ENCODE measurements at regions not wholly inside any gene's neighbourhood (a gene's known extent, or its start where the extent isn't known, plus 50 kb on each side); places are given as distances from the start of the nearest gene placed in this dataset.

DNA sequence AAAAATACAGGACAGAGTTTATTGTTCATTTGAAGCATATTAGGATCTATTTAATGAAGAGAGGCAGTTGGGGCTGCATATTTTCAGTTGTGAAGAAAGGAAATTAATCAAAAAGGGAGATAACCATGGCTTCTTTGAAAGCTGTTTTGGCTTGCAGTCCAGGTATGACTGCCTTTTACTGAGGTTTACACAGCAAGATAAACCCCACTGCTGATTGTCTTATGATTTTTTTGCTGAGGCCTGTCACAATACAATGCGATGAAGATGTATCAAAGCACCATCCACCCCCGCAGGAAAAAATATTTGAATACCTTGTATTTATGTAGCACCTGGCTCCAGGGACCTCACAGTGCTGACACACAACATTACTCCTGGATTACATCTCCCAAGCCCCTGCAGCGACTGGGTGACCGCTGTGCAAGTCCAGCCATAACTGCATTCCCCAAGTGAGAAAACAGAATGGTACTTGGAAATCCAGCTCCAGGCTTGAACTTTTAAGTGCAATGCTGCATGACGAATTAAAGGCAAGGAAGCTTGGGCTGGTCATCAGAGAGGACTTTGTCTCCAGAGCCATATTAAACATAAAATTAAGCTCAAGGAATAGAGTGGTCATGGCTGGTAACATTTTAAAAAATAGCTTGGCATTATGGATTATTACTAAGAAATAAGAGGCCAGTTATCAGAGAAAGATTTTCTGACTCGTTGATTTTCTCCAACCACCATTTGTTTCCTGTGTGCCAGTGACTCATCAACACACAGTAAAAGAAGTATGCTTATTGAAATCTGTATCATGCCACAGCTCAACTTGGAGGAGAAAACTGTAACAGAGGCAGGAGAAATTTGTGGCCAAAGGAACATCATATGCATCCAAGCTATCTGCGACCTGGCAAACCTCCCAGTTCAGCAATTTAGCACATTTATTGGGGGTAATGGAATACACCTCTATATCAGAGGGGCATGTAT lies 374.2 kb downstream of the MAN2A1 start:
- Mint-ChIP-seq H3K4me3 (no peak overlapping the region), H3K4me1 (ENCODE audit: low read depth in 2 of 2) (no peaks in the 10 kb centered on the region), H3K36me3 (no peaks in the 10 kb centered on the region), H3K9me3 (peaks cover 2% of the 10 kb centered on the region), H3K27me3 (peaks cover 0 to 5% of the 10 kb centered on the region in 2 donors), H3K27ac (no peak overlapping the region)
- DNase-seq (ENCODE audit: low spot score) (no peak), ATAC-seq (no peak)

DNA sequence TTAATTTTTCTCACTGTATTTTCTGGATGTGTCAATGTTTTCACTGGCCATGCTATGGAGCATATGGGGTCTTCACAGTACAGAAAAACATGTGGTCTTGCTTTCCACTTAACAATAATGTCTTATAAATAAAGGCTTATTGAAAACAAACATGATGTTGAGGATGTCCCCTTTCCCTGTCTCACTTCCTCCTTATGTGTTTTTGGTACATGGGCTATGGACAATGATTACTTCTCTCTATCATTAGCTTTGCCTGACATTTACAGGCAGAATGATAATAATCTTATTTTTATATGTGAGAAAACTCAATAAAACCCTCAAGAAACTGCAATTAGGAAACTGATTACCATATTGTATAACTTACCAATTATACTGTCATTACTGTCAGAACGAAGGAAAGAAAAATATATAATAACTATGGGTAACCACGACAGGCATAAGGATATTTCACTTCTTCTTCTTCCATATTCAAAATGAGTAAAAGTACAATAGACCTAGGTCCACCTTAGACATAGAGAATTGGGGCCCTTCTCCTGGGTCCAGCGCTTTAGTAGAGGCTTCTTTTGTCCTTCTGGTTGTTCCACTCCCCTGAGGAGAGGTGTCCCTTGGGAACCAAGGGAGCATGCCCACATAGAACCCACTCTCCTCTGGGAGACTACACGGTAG lies 375.0 kb downstream of the MAN2A1 start:
- ATAC-seq: no peak
- H3K36me3 Mint-ChIP-seq: peaks cover 2% of the 10 kb centered on the region

DNA sequence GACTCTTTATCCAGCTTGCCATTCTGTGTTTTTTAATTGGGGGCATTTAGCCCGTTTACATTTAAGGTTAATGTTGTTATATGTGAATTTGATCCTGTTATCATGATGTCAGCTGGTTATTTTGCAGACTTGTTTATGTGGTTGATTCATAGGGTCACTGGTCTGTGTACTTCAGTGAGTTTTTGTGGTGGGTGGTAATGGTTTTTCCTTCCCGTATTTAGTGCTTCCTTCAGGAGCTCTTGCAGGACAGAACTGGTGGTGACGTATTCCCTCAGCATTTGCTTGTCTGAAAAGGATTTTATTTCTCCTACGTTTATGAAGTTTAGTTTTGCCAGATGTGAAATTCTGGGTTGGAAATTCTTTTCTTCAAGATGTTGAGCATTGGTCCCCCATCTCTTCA lies 381.1 kb downstream of the MAN2A1 start:
- DNase-seq (ENCODE audit: low spot score) (no peak), ATAC-seq (no peak)
- Mint-ChIP-seq H3K36me3 (peaks cover 40% of the 10 kb centered on the region), H3K9me3 (peaks cover 24% of the 10 kb centered on the region), H3K27me3 (peaks cover 12 to 13% of the 10 kb centered on the region in 2 donors), H3K27ac (no peak overlapping the region), H3K4me1 (ENCODE audit: low read depth in 2 of 2) (no peaks in the 10 kb centered on the region), H3K4me3 (no peak overlapping the region)

More for the DNA sequence above, 375.0 kb downstream of the MAN2A1 start:
- Mint-ChIP-seq H3K27ac (no peak overlapping the region), H3K4me1 (ENCODE audit: low read depth in 2 of 2) (no peaks in the 10 kb centered on the region), H3K27me3 (peaks cover 0 to 5% of the 10 kb centered on the region in 2 donors), H3K9me3 (peaks cover 3% of the 10 kb centered on the region), H3K4me3 (no peak overlapping the region)
- DNase-seq (ENCODE audit: low spot score): no peak

DNA sequence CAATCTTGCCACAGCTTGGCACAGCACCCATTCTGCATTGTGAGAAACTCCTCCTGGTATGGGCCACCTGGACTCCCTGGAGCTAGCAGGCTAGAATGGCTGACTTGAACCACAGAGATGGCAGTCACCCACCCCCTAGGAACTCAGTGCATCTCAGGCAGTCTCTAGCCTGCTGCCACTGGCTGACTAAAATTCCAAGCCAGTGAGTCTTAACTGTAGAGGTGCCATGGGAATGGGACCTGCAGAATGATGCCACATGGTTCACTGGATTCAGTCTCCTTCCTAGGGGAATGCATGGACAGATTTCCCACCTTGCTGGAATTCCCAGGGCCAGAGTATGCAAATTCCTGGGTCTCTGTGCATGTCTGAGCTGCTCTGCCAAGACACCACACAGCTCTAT lies 382.9 kb downstream of the MAN2A1 start:
- peaks cover 16 to 18% of the 10 kb centered on the region in 2 donors for H3K27me3 Mint-ChIP-seq

DNA sequence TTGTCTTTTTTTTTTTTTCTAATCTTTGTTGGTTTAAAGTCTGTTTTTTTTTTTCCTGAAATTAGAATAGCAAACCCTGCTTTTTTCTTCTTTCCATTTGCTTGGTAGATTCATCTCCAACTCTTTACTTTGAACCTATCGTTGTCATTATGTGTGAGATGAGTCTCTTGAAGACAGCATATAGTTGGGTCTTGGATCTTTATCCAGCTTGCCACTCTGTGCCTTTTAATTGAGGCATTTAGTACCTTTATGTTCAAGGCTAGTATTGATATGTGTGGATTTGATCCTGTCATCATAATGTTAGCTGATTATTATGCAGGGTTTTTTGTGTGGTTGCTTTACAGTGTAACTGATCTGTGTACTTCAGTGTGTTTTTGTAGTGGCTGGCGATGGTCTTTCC lies 383.8 kb downstream of the MAN2A1 start:
- H3K36me3 Mint-ChIP-seq: peaks cover 40% of the 10 kb centered on the region
- H3K27me3 Mint-ChIP-seq: peaks cover 18 to 20% of the 10 kb centered on the region in 2 donors
- ATAC-seq (no peak), DNase-seq (ENCODE audit: low spot score) (no peak)
- no peaks in the 10 kb centered on the region for H3K4me1 Mint-ChIP-seq (ENCODE audit: low read depth in 2 of 2)
- H3K4me3 Mint-ChIP-seq: no peak overlapping the region
- H3K9me3 Mint-ChIP-seq: peaks cover 21% of the 10 kb centered on the region
- H3K27ac Mint-ChIP-seq: no peak overlapping the region

More for the DNA sequence above, 382.9 kb downstream of the MAN2A1 start:
- Mint-ChIP-seq H3K27ac (no peak overlapping the region), H3K36me3 (peaks cover 40% of the 10 kb centered on the region), H3K4me3 (no peak overlapping the region), H3K4me1 (ENCODE audit: low read depth in 2 of 2) (no peaks in the 10 kb centered on the region), H3K9me3 (peaks cover 24% of the 10 kb centered on the region)
- ATAC-seq (no peak), DNase-seq (ENCODE audit: low spot score) (no peak)

DNA sequence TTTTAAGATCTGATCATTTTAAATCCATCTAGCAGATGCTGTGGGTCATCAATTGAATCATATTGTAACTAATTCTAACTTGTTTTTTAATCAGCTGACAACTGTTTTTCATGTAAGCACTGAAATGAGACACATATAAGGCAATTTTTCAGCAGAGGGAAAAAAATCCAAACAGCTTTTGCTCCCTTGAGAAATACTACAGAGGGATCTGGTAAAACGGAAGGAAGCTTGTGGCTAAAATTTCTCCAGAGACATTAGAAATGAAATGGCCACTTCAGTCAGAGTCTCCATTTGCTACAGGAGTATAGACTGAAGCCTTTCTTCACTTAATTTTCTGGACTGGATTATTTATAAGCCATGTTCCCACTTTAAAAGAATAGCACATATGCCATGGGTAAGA lies 385.9 kb downstream of the MAN2A1 start:
- Mint-ChIP-seq H3K9me3 (peaks cover 15% of the 10 kb centered on the region), H3K36me3 (peaks cover 31% of the 10 kb centered on the region), H3K27me3 (peaks cover 18 to 20% of the 10 kb centered on the region in 2 donors), H3K4me3 (no peak overlapping the region), H3K4me1 (ENCODE audit: low read depth in 2 of 2) (no peaks in the 10 kb centered on the region), H3K27ac (no peak overlapping the region)
- no peak for DNase-seq (ENCODE audit: low spot score)
- no peak for ATAC-seq

DNA sequence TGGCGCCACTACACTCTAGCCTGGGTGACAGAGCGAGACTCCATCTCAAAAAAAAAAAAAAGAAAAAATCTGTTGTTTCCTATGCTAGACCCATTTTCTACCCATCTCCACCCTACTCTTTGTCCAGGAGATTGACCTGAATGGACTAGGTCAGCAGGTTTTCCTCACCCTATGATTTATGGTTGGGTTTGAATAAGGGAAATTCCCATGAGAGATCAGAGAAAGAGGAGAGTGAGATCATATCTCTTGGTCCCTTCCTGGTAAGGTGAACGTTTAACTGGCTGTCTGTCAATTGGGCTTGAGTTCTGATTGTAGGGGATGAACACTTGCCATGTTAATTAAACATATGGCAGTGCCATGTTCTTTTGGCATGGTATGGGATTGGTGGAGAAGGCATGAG lies 387.4 kb downstream of the MAN2A1 start:
- H3K4me1 Mint-ChIP-seq (ENCODE audit: low read depth in 2 of 2): no peaks in the 10 kb centered on the region
- no peak overlapping the region for H3K27ac Mint-ChIP-seq
- peaks cover 11% of the 10 kb centered on the region for H3K9me3 Mint-ChIP-seq
- peaks cover 21% of the 10 kb centered on the region for H3K36me3 Mint-ChIP-seq
- no peak overlapping the region for H3K4me3 Mint-ChIP-seq
- ATAC-seq: no peak
- H3K27me3 Mint-ChIP-seq: peaks cover 10 to 12% of the 10 kb centered on the region in 2 donors
- no peak for DNase-seq (ENCODE audit: low spot score)

DNA sequence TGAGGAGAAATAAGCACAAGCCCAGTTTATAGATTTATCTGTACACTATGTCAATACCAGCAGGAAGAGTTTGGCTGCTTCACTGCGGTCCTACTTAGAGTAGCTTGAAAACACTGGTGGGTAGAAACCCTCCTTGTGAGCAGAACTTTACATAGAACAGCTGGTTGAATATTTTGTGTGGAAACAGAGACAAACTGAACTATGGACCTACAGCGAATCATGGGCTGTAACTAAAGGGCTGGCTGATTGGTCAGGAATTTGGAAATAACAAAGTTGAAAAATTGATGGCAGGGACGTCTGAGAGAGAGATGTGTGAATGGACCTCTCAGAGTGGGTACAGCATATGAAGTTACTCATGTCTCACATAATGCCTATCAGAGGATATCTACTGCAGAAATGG lies 392.5 kb downstream of the MAN2A1 start:
- H3K27me3 Mint-ChIP-seq: peaks cover 7% of the 10 kb centered on the region in 2 donors
- DNase-seq (ENCODE audit: low spot score) (no peak), ATAC-seq (no peak)
- H3K4me3 Mint-ChIP-seq: no peak overlapping the region
- H3K27ac Mint-ChIP-seq: no peak overlapping the region
- H3K4me1 Mint-ChIP-seq (ENCODE audit: low read depth in 2 of 2): peaks cover 0 to 5% of the 10 kb centered on the region in 2 donors
- no peaks in the 10 kb centered on the region for H3K36me3 Mint-ChIP-seq
- H3K9me3 Mint-ChIP-seq: no peaks in the 10 kb centered on the region

DNA sequence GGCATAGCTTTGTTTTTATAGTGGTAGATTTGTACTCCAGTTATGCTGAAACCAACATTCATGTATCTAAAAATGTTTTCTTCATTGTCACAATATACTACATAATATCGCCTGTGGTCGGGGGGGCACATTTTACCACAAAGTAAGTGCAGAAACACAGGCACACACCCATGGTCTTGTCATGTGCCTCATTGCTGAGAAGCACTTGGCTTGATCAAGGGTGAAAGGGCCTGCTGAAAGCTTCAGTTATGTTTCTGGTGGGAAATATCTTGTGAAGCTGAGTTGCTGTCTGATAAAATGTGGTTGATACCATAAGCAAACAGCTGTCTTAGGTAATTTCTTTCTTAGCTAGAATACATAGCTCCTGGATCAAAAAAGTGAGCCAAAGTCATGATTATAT lies 393.1 kb downstream of the MAN2A1 start:
- no peak for ATAC-seq
- Mint-ChIP-seq H3K27me3 (peaks cover 1 to 2% of the 10 kb centered on the region in 2 donors), H3K4me1 (ENCODE audit: low read depth in 2 of 2) (peaks cover 0 to 5% of the 10 kb centered on the region in 2 donors), H3K27ac (no peak overlapping the region), H3K9me3 (no peaks in the 10 kb centered on the region), H3K4me3 (no peak overlapping the region), H3K36me3 (no peaks in the 10 kb centered on the region)
- DNase-seq (ENCODE audit: low spot score): no peak

DNA sequence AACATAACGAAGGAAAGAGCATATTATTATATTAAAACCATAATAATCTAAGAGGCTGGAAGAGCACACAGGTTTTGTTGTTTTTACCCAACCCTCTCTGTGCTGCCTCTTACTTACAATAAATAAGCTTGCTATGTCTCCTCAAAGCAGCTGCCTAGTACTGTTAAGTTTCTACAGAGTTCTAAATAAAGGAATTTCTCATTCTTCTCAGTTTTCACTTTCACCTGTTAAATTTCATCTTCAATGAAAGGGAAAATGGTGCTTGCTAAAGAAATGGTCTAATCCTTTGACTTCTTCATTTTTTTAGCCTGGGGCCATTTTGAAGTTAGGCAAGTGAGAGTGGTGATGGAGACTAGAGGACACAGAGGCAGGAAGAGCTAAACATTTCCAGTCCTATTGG lies 396.1 kb downstream of the MAN2A1 start:
- no peak for DNase-seq (ENCODE audit: low spot score)
- Mint-ChIP-seq H3K27me3 (peaks cover 0 to 2% of the 10 kb centered on the region in 2 donors), H3K4me3 (no peak overlapping the region), H3K9me3 (no peaks in the 10 kb centered on the region), H3K36me3 (no peaks in the 10 kb centered on the region), H3K4me1 (ENCODE audit: low read depth in 2 of 2) (peaks cover 0 to 5% of the 10 kb centered on the region in 2 donors), H3K27ac (no peak overlapping the region)
- ATAC-seq: no peak

DNA sequence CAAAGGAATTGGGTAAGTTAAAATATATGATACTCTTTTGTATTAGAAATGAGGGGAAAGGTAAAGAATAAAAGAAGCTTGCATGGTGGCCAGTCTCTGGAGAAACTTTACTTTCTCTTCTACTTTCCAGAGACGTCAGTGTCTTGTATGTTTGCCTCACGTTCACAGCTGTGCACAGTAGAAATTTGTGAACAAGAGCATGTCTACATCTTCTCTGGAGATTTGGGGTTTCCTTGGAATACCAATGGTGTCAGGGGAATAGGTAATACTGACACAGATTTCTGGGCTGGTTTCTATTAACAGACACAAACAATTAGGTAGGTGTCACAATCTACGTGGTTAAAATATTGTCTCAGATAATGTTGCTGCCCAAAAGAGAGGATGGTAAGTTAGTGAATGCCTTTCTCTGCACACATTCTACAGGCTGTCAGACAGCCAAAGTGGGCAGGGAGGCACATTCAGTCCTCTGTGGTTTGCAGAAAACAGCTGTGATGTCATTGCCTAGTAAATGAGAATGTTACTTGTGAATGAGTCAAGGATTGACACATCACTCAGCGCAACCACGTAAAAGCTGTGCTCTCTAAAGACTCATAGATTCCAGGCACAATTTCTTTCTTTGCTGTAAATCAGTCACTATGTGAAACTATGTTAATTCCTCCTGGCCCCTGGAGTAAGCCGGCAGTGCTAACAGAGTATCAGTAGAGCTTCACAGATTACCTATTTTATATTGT lies 397.1 kb downstream of the MAN2A1 start:
- peak overlapping the region; percentile 44 for H3K4me3 Mint-ChIP-seq
- peak; percentile 62 for DNase-seq (ENCODE audit: low spot score)
- no peaks in the 10 kb centered on the region for H3K36me3 Mint-ChIP-seq
- H3K9me3 Mint-ChIP-seq: no peaks in the 10 kb centered on the region
- peaks cover 0 to 5% of the 10 kb centered on the region in 2 donors for H3K4me1 Mint-ChIP-seq (ENCODE audit: low read depth in 2 of 2)
- H3K27ac Mint-ChIP-seq: peak overlapping the region; percentile 36 to 83
- H3K27me3 Mint-ChIP-seq: peaks cover 0 to 2% of the 10 kb centered on the region in 2 donors
- peak; percentile 91 to 92 for ATAC-seq

DNA sequence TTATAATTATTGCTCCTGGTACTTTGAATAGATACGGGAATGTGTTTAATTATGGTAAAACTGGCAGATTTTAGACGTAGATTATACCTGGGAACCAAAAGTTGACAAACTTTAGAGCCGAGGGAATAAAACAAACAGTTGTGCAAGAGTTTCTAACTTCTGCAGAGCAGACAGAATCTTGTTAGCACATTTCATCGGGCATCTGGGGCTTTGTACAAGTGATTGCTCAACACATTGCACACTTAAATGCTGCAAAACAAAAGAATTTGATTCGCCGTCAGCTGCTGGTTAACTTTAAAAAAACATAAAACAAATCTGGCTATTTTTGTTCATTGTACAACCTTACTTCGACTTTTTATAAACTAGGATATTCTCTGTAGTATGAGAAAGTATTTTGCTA lies 398.1 kb downstream of the MAN2A1 start:
- H3K27ac Mint-ChIP-seq: no peak overlapping the region
- no peaks in the 10 kb centered on the region for H3K27me3 Mint-ChIP-seq
- H3K4me1 Mint-ChIP-seq (ENCODE audit: low read depth in 2 of 2): peaks cover 0 to 5% of the 10 kb centered on the region in 2 donors
- H3K4me3 Mint-ChIP-seq: no peak overlapping the region
- no peaks in the 10 kb centered on the region for H3K9me3 Mint-ChIP-seq
- ATAC-seq: no peak
- DNase-seq (ENCODE audit: low spot score): no peak
- no peaks in the 10 kb centered on the region for H3K36me3 Mint-ChIP-seq

DNA sequence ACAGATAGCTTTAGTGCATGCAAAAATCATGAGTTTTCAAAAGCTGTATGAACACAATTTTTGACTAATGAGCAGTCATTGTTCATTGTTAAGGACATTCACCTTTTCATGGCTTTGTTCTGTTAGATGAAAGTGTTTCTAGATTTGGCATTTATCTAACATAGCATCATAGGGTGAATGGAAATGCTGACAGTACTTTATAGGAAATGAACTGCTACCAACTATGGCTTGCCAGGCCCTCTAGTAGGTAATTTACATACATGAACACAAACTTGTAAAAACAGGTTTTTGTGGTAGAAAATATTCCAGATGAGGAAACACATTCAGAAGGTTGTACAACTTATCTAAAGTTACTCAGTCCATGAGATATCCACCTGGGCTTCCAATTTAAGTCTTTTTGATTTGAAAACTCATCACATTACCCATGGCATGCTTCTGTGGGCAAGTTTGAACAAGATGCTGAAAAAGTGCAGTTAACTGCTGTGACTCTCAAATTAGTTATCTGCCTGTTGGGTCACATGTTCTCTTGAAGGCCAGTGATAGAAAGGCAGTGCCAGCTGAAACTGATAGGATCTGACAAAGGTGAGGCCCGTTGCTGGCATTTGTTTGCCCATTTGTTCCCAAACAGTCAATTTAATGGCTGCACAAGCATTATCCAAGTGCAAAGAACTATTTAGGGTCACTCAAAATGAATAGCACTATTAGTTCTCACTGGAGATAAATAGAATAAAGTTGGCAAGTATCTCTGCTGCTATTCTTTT lies 399.1 kb downstream of the MAN2A1 start:
- no peaks in the 10 kb centered on the region for H3K36me3 Mint-ChIP-seq
- no peak for ATAC-seq
- no peaks in the 10 kb centered on the region for H3K27me3 Mint-ChIP-seq
- H3K27ac Mint-ChIP-seq: no peak overlapping the region
- no peaks in the 10 kb centered on the region for H3K9me3 Mint-ChIP-seq
- no peak for DNase-seq (ENCODE audit: low spot score)
- no peak overlapping the region for H3K4me3 Mint-ChIP-seq
- peaks cover 0 to 5% of the 10 kb centered on the region in 2 donors for H3K4me1 Mint-ChIP-seq (ENCODE audit: low read depth in 2 of 2)

Measured in natural killer cell treated with Interleukin-12 subunit alpha and Interleukin-12 subunit beta and Interleukin-15 and Interleukin-18, amount 100 ng/mL, for 72 hours (primary cell).